ENCODE measurements at regions not wholly inside any gene's neighbourhood (a gene's known extent, or its start where the extent isn't known, plus 50 kb on each side); places are given as distances from the start of the nearest gene placed in this dataset.

GRCh38 chr14:71220462-71220861 is 313.2 kb downstream of the PCNX1 start:
- TF ChIP-seq FOXP2 (optimal IDR thresholded peaks at IDR 0.05; ENCODE audit: borderline replicate concordance, extremely low read depth, extremely low read length, insufficient read depth) (no peak), POLR2AphosphoS5 (IDR thresholded peaks at IDR 0.05; ENCODE audit: low read depth, low read length) (no peak), TAF1 (IDR thresholded peaks at IDR 0.05; ENCODE audit: borderline replicate concordance, insufficient read depth, low read length) (no peak), SIN3A (IDR thresholded peaks at IDR 0.05; ENCODE audit: borderline replicate concordance, insufficient read depth, low read length) (no peak), REST (IDR thresholded peaks at IDR 0.05; ENCODE audit: insufficient read depth in 1 of 2, low read depth in 2 of 2, low read length in 2 of 2) (no peak)

DNA sequence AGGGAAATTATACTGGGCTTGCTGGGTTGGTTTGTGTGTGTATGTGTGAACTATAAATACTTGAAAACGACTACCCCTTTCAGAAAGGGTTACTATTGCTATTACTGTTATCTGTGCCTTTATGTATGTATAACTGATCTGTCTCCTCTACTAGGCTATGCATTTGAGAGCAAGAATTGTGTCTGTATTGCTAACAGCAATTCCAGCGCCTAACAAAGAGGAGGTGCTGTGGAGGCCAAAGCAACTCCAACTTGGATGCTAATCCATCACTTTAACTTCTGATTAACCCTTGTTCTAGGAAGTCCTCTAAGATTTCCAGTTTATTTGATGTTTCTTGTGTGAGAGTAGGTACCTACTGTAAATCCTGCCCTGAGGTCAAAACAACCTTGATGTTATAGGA is 313.9 kb downstream of the PCNX1 start:
- no peak for TF ChIP-seq POLR2AphosphoS5 (IDR thresholded peaks at IDR 0.05; ENCODE audit: low read depth, low read length)
- no peak for TF ChIP-seq REST (IDR thresholded peaks at IDR 0.05; ENCODE audit: insufficient read depth in 1 of 2, low read depth in 2 of 2, low read length in 2 of 2)
- no peak for TF ChIP-seq TAF1 (IDR thresholded peaks at IDR 0.05; ENCODE audit: borderline replicate concordance, insufficient read depth, low read length)

DNA sequence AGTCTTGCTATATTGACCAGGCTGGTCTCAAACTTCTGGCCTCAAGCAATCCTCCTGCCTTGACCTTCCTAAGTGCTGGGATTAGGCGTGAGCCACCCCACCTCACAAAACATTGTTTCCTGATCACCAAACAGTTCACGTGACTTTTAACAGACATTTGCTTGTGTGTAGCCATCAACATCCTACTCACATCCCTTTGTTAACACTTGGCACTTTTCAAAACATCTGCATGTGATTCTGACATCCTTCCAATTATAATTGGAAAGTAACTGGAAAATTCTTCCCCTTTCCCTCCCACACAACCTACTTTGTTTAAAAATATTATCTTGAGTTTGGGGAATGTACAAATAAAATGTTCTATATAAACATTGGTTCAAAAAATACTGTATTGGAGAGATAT is 317.9 kb downstream of the PCNX1 start:
- no peak for TF ChIP-seq REST (IDR thresholded peaks at IDR 0.05; ENCODE audit: insufficient read depth in 1 of 2, low read depth in 2 of 2, low read length in 2 of 2)
- no peak for TF ChIP-seq POLR2AphosphoS5 (IDR thresholded peaks at IDR 0.05; ENCODE audit: low read depth, low read length)
- TF ChIP-seq SIN3A (IDR thresholded peaks at IDR 0.05; ENCODE audit: borderline replicate concordance, insufficient read depth, low read length) = no peak
- TF ChIP-seq FOXP2 (optimal IDR thresholded peaks at IDR 0.05; ENCODE audit: borderline replicate concordance, extremely low read depth, extremely low read length, insufficient read depth) = no peak
- TF ChIP-seq TAF1 (IDR thresholded peaks at IDR 0.05; ENCODE audit: borderline replicate concordance, insufficient read depth, low read length) = no peak

GRCh38 chr14:71228711-71229110 is 321.5 kb downstream of the PCNX1 start:
- TF ChIP-seq REST (IDR thresholded peaks at IDR 0.05; ENCODE audit: insufficient read depth in 1 of 2, low read depth in 2 of 2, low read length in 2 of 2) (no peak), FOXP2 (optimal IDR thresholded peaks at IDR 0.05; ENCODE audit: borderline replicate concordance, extremely low read depth, extremely low read length, insufficient read depth) (no peak), POLR2AphosphoS5 (IDR thresholded peaks at IDR 0.05; ENCODE audit: low read depth, low read length) (no peak), SIN3A (IDR thresholded peaks at IDR 0.05; ENCODE audit: borderline replicate concordance, insufficient read depth, low read length) (no peak)

DNA sequence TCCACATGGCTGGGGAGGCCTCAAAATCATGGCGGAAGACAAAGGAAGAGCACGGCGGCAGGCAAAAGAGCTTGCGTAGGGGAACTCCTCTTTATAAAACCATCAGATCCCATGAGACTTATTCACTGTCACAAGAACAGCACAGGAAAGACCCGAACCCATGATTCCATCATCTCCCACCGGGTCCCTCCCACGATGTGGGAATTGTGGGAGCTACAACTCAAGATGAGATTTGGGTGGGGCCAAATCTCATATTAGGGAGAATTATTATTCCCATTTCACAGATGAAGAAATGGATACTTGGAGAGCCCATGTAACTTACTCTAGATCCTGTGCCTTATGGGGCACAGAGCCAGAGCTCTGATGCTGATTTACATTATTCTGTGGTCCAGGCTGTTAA is 322.6 kb downstream of the PCNX1 start:
- no peak for TF ChIP-seq REST (IDR thresholded peaks at IDR 0.05; ENCODE audit: insufficient read depth in 1 of 2, low read depth in 2 of 2, low read length in 2 of 2)
- TF ChIP-seq TAF1 (IDR thresholded peaks at IDR 0.05; ENCODE audit: borderline replicate concordance, insufficient read depth, low read length) = no peak
